H9 (cell line): ENCODE measurements at regions not wholly inside any gene's neighbourhood (a gene's known extent, or its start where the extent isn't known, plus 50 kb on each side); places are given as distances from the start of the nearest gene placed in this dataset.

Experiments used
- DNase-seq: peaks from one replicate; pipeline ENCODE4 v3.0.0-alpha.2; 2017
- H2AFZ ChIP-seq: one replicate; pipeline ENCODE4 v1.6.1; 2013; ENCODE audit warnings: mild to moderate bottlenecking, low read length, control low read depth, moderate library complexity
- H2AK5ac ChIP-seq: 2 replicates; pipeline ENCODE4 v1.6.1; 2013; ENCODE audit warnings: low read length, control low read depth, mixed read lengths; ENCODE audit not compliant: insufficient read length
- H2BK120ac ChIP-seq: one replicate; pipeline ENCODE4 v1.6.1; 2013; ENCODE audit warnings: low read depth, mild to moderate bottlenecking, low read length, control low read depth, inconsistent platforms; ENCODE audit not compliant: poor library complexity, severe bottlenecking
- H2BK12ac ChIP-seq: 2 replicates; pipeline ENCODE4 v1.6.1; 2013; ENCODE audit warnings: low read length, control low read depth, mixed read lengths, low read depth; ENCODE audit not compliant: insufficient read length
- H2BK15ac ChIP-seq: 2 replicates; pipeline ENCODE4 v1.6.1; 2013; ENCODE audit warnings: low read depth, low read length, control low read depth
- H2BK20ac ChIP-seq: one replicate; pipeline ENCODE4 v1.6.1; 2013; ENCODE audit warnings: low read depth, mild to moderate bottlenecking, low read length, control low read depth, inconsistent platforms; ENCODE audit not compliant: poor library complexity, severe bottlenecking
- H2BK5ac ChIP-seq: 2 replicates; pipeline ENCODE4 v1.6.1; 2013; ENCODE audit warnings: low read length, control low read depth, mixed read lengths; ENCODE audit not compliant: insufficient read length
- H3K14ac ChIP-seq: 2 replicates; pipeline ENCODE4 v1.6.1; 2013; ENCODE audit warnings: low read length, control low read depth; ENCODE audit not compliant: insufficient read depth
- H3K18ac ChIP-seq: 2 replicates; pipeline ENCODE4 v1.6.1; 2013; ENCODE audit warnings: low read depth, mild to moderate bottlenecking, mixed read lengths, low read length, control low read depth; ENCODE audit not compliant: insufficient read length
- H3K23ac ChIP-seq: 2 replicates; pipeline ENCODE4 v1.6.1; 2013; ENCODE audit warnings: low read length, control low read depth, mixed read lengths, low read depth; ENCODE audit not compliant: insufficient read length
- H3K23me2 ChIP-seq: 2 replicates; pipeline ENCODE4 v1.6.1; 2013; ENCODE audit warnings: low read depth, mild to moderate bottlenecking, mixed read lengths, low read length, control low read depth; ENCODE audit not compliant: insufficient read length, poor library complexity, severe bottlenecking
- H3K27ac ChIP-seq: 2 replicates; pipeline ENCODE4 v1.5.1; 2013; ENCODE audit warnings: low read length, control low read depth, mixed read lengths, low read depth; ENCODE audit not compliant: insufficient read length
- H3K27me3 ChIP-seq: 2 replicates; pipeline ENCODE4 v1.6.1; 2013; ENCODE audit warnings: low read length, control low read depth, inconsistent platforms; ENCODE audit not compliant: insufficient read depth
- H3K4ac ChIP-seq: 2 replicates; pipeline ENCODE4 v1.6.1; 2013; ENCODE audit warnings: low read depth, mild to moderate bottlenecking, control low read depth, inconsistent platforms, low read length, moderate library complexity
- H3K4me1 ChIP-seq: 2 replicates; pipeline ENCODE4 v1.6.1; 2013; ENCODE audit warnings: low read length, control low read depth, inconsistent platforms; ENCODE audit not compliant: insufficient read depth
- H3K4me2 ChIP-seq: 2 replicates; pipeline ENCODE4 v1.6.1; 2013; ENCODE audit warnings: low read length, control low read depth, mixed read lengths; ENCODE audit not compliant: insufficient read length, insufficient read depth
- H3K56ac ChIP-seq: 2 replicates; pipeline ENCODE4 v1.6.1; 2013; ENCODE audit warnings: low read depth, mild to moderate bottlenecking, mixed read lengths, low read length, control low read depth; ENCODE audit not compliant: insufficient read length
- H3K79me1 ChIP-seq: 2 replicates; pipeline ENCODE4 v1.6.1; 2013; ENCODE audit warnings: low read depth, mild to moderate bottlenecking, moderate library complexity, low read length, control low read depth, inconsistent platforms; ENCODE audit not compliant: insufficient read depth, poor library complexity, severe bottlenecking
- H3K79me2 ChIP-seq: 2 replicates; pipeline ENCODE4 v1.6.1; 2013; ENCODE audit warnings: low read length, control low read depth, inconsistent platforms; ENCODE audit not compliant: insufficient read depth
- H3K9ac ChIP-seq: 2 replicates; pipeline ENCODE4 v1.6.1; 2013; ENCODE audit warnings: low read length, control low read depth, mixed read lengths; ENCODE audit not compliant: insufficient read length; ENCODE audit errors: extremely low read depth
- H3K9me3 ChIP-seq: one replicate; pipeline ENCODE4 v1.6.1; 2013; ENCODE audit warnings: low read depth, low read length, inconsistent platforms; ENCODE audit not compliant: control insufficient read depth
- H3T11ph ChIP-seq: one replicate; pipeline ENCODE4 v1.6.1; 2013; ENCODE audit warnings: mild to moderate bottlenecking, low read length, control low read depth, inconsistent platforms
- H4K20me1 ChIP-seq: one replicate; pipeline ENCODE4 v1.6.1; 2013; ENCODE audit not compliant: control insufficient read depth, insufficient read length, insufficient read depth
- H4K5ac ChIP-seq: 2 replicates; pipeline ENCODE4 v1.6.1; 2013; ENCODE audit warnings: low read depth, mild to moderate bottlenecking, mixed read lengths, low read length, control low read depth; ENCODE audit not compliant: insufficient read length
- H4K8ac ChIP-seq: replicated peaks from 2 replicates; pipeline ENCODE4 v1.6.1; 2013; ENCODE audit warnings: low read length, control low read depth, mixed read lengths, low read depth; ENCODE audit not compliant: insufficient read length
- H4K91ac ChIP-seq: 2 replicates; pipeline ENCODE4 v1.6.1; 2013; ENCODE audit warnings: low read depth, mild to moderate bottlenecking, moderate library complexity, mixed read lengths, low read length, control low read depth; ENCODE audit not compliant: insufficient read length
- H3K27ac Mint-ChIP-seq, 3 experiments: 2 replicates in 2 of 3; 3 replicates in 1 of 3; pipeline ENCODE4 v1.8.0; 2020 to 2021; ENCODE audit warnings: mixed read lengths in 3 of 3, mild to moderate bottlenecking in 1 of 3, moderate library complexity in 1 of 3
- H3K27me3 Mint-ChIP-seq: 2 replicates; pipeline ENCODE4 v1.8.0; 2021; ENCODE audit warnings: low read depth, mild to moderate bottlenecking, moderate library complexity, mixed read lengths
- H3K36me3 Mint-ChIP-seq, 3 experiments: 2 replicates in 2 of 3; 3 replicates in 1 of 3; pipeline ENCODE4 v1.8.0; 2020 to 2021; ENCODE audit warnings: low read depth in 3 of 3, mixed read lengths in 3 of 3; ENCODE audit not compliant: insufficient read depth in 1 of 3
- H3K4me1 Mint-ChIP-seq, 2 experiments: 2 replicates each; pipeline ENCODE4 v1.8.0; 2020; ENCODE audit warnings: mixed read lengths in 2 of 2
- H3K4me3 Mint-ChIP-seq, 2 experiments: 2 replicates in 1 of 2; 3 replicates in 1 of 2; pipeline ENCODE4 v1.8.0; 2020 to 2021; ENCODE audit warnings: mild to moderate bottlenecking in 2 of 2, mixed read lengths in 2 of 2, moderate library complexity in 1 of 2
- H3K9me3 Mint-ChIP-seq, 2 experiments: 2 replicates in 1 of 2; 3 replicates in 1 of 2; pipeline ENCODE4 v1.8.0; 2020; ENCODE audit warnings: mild to moderate bottlenecking in 2 of 2, mixed read lengths in 2 of 2, moderate library complexity in 1 of 2
- CTCF ChIP-seq: fragments of 200-600 bp; sonication (generic); conservative IDR thresholded peaks from 3 replicates; pipeline ENCODE4 v1.8.0; 2021; ENCODE audit warnings: antibody characterized with exemption, mild to moderate bottlenecking
- WGBS: extraction: QIAGEN DNeasy Blood & Tissue Kit; methylation state at CpG from one replicate; pipeline ENCODE4 v1.1.7; 2013; ENCODE audit warnings: missing lambda C conversion rate, low lambda C conversion rate, mixed read lengths; ENCODE audit not compliant: insufficient read length; ENCODE audit errors: extremely low coverage; 5-methylcytosine and 5-hydroxymethylcytosine counted together

GRCh38 chr9:20220286-20220685, 402.0 kb downstream of the MLLT3 start:
- Histone ChIP-seq H3K23ac (no peak overlapping the region), H3K4me1 (no peaks in the 10 kb centered on the region), H3K27me3 (no peaks in the 10 kb centered on the region), H4K20me1 (no peaks in the 10 kb centered on the region), H3K18ac (no peak overlapping the region), H3K9ac (no peak overlapping the region), H3K79me2 (no peaks in the 10 kb centered on the region), H4K91ac (no peak overlapping the region), H3K4ac (no peak overlapping the region), H4K5ac (no peak overlapping the region), H3K14ac (no peak overlapping the region), H3K27ac (no peak overlapping the region), H3T11ph (no peak overlapping the region), H3K79me1 (no peaks in the 10 kb centered on the region), H2AK5ac (no peak overlapping the region), H2AFZ (no peak overlapping the region), H3K56ac (no peak overlapping the region), H3K9me3 (no peaks in the 10 kb centered on the region), H2BK120ac (no peak overlapping the region), H3K4me2 (no peak overlapping the region), H4K8ac (no peak overlapping the region), H2BK12ac (no peak overlapping the region), H2BK15ac (no peak overlapping the region), H3K23me2 (no peaks in the 10 kb centered on the region), H2BK20ac (no peak overlapping the region), H2BK5ac (no peak overlapping the region)
- TF ChIP-seq CTCF, result no peak
- DNase-seq, result no peak
- Mint-ChIP-seq H3K27me3 (no peaks in the 10 kb centered on the region), H3K4me3 (no peak overlapping the region), H3K36me3 (no peaks in the 10 kb centered on the region), H3K9me3 (no peaks in the 10 kb centered on the region), H3K4me1 (peaks cover 0 to 5% of the 10 kb centered on the region in 2 experiments; a peak in 2 of 4 replicates), H3K27ac (no peak overlapping the region)
- no CpG with 5 or more reads among the region's 3 CpGs for WGBS
